OCI-LY1 (cell line): ENCODE measurements at regions not wholly inside any gene's neighbourhood (a gene's known extent, or its start where the extent isn't known, plus 50 kb on each side); places are given as distances from the start of the nearest gene placed in this dataset.

Source experiments
- H2AFZ ChIP-seq: fragments of 200-600 bp; sonication (generic), shearing (Covaris generic); 2 replicates; pipeline ENCODE4 v1.6.0; 2014; ENCODE audit warnings: antibody characterized with exemption, mild to moderate bottlenecking, low read length
- H3F3A ChIP-seq: fragments of 200-600 bp; sonication (generic), shearing (Covaris generic); 2 replicates; pipeline ENCODE4 v1.6.0; 2014; ENCODE audit warnings: mild to moderate bottlenecking, antibody characterized with exemption, low read length, moderate library complexity; ENCODE audit not compliant: insufficient read depth
- H3K27ac ChIP-seq: fragments of 200-600 bp; sonication (generic); 2 replicates; pipeline ENCODE4 v1.5.1; 2014; ENCODE audit warnings: low read length, mixed run types, mild to moderate bottlenecking, low read depth; ENCODE audit not compliant: poor library complexity, severe bottlenecking
- H3K27me3 ChIP-seq: fragments of 200-600 bp; sonication (generic); 2 replicates; pipeline ENCODE4 v1.6.0; 2014; ENCODE audit warnings: antibody characterized with exemption, mild to moderate bottlenecking, low read length, moderate library complexity; ENCODE audit not compliant: insufficient read depth
- H3K36me3 ChIP-seq: fragments of 200-600 bp; sonication (generic); 2 replicates; pipeline ENCODE4 v1.6.1; 2014; ENCODE audit warnings: mild to moderate bottlenecking, antibody characterized with exemption, low read length, moderate library complexity, mixed read lengths; ENCODE audit not compliant: insufficient read depth
- H3K4me1 ChIP-seq: fragments of 200-600 bp; sonication (generic); 2 replicates; pipeline ENCODE4 v1.5.1; 2014; ENCODE audit warnings: mild to moderate bottlenecking, low read length, moderate library complexity; ENCODE audit not compliant: insufficient read depth, severe bottlenecking
- H3K4me2 ChIP-seq: fragments of 200-600 bp; sonication (generic), shearing (Covaris generic); 2 replicates; pipeline ENCODE4 v1.6.1; 2014; ENCODE audit warnings: low read length
- H3K4me3 ChIP-seq: fragments of 200-600 bp; sonication (generic); 2 replicates; pipeline ENCODE4 v1.5.1; 2014; ENCODE audit warnings: low read length, low read depth, mild to moderate bottlenecking, mixed read lengths; ENCODE audit not compliant: poor library complexity, severe bottlenecking
- H3K79me2 ChIP-seq: fragments of 200-600 bp; shearing (Covaris generic); 2 replicates; pipeline ENCODE4 v1.6.1; 2016; ENCODE audit warnings: mixed run types, low read length, mixed read lengths; ENCODE audit not compliant: insufficient read depth
- H3K9ac ChIP-seq: fragments of 200-600 bp; sonication (generic), shearing (Covaris generic); 2 replicates; pipeline ENCODE4 v1.6.1; 2014; ENCODE audit warnings: mild to moderate bottlenecking, low read length, mixed read lengths
- H3K9me2 ChIP-seq: fragments of 200-600 bp; sonication (generic), shearing (Covaris generic); 2 replicates; pipeline ENCODE4 v1.6.1; 2014; ENCODE audit warnings: low read depth, mild to moderate bottlenecking, low read length, mixed read lengths
- H3K9me3 ChIP-seq: fragments of 200-600 bp; shearing (Covaris generic); 2 replicates; pipeline ENCODE4 v1.6.1; 2014; ENCODE audit warnings: low read length, mixed read lengths
- H4K20me1 ChIP-seq: fragments of 200-600 bp; sonication (generic), shearing (Covaris generic); 2 replicates; pipeline ENCODE4 v1.6.0; 2016; ENCODE audit warnings: mild to moderate bottlenecking, low read length; ENCODE audit not compliant: insufficient read depth
- CTCF ChIP-seq: fragments of 200-600 bp; sonication (generic), shearing (Covaris generic); IDR thresholded peaks from 2 replicates; pipeline ENCODE4 v1.5.1; 2017; ENCODE audit warnings: mild to moderate bottlenecking, antibody characterized with exemption, low read length, moderate library complexity, mixed read lengths
- EZH2 ChIP-seq: fragments of 200-600 bp; sonication (generic), shearing (Covaris generic); IDR thresholded peaks from 2 replicates; pipeline ENCODE4 v1.8.0; 2017; ENCODE audit warnings: borderline replicate concordance, mixed run types, mild to moderate bottlenecking, antibody characterized with exemption, low read length, moderate library complexity, mixed read lengths

GRCh38 chr2:143901185-143901842 is 618.6 kb downstream of the ZEB2 start:
- Histone ChIP-seq H3K4me1 (no peaks in the 10 kb centered on the region), H4K20me1 (no peaks in the 10 kb centered on the region), H2AFZ (no peak overlapping the region), H3K4me2 (no peak overlapping the region), H3K36me3 (no peaks in the 10 kb centered on the region), H3K9me2 (no peaks in the 10 kb centered on the region), H3K9me3 (no peaks in the 10 kb centered on the region), H3K27me3 (no peaks in the 10 kb centered on the region), H3K9ac (no peak overlapping the region), H3F3A (no peaks in the 10 kb centered on the region), H3K4me3 (no peak overlapping the region), H3K27ac (no peak overlapping the region), H3K79me2 (no peaks in the 10 kb centered on the region)
- TF ChIP-seq CTCF, result no peak
- TF ChIP-seq EZH2, result no peak

- Histone ChIP-seq H3K27me3 (no peaks in the 10 kb centered on the region), H3K4me3 (no peak overlapping the region), H3K36me3 (no peaks in the 10 kb centered on the region), H3K9ac (no peak overlapping the region), H3K9me3 (no peaks in the 10 kb centered on the region), H2AFZ (no peak overlapping the region), H3K27ac (no peak overlapping the region), H3K79me2 (no peaks in the 10 kb centered on the region), H4K20me1 (no peaks in the 10 kb centered on the region), H3K4me2 (no peak overlapping the region), H3K9me2 (no peaks in the 10 kb centered on the region), H3F3A (no peaks in the 10 kb centered on the region), H3K4me1 (no peaks in the 10 kb centered on the region)
- TF ChIP-seq CTCF, result no peak
- no peak for TF ChIP-seq EZH2
These were observed 619.9 kb downstream of the ZEB2 start for GRCh38 chr2:143899987-143900386.

GRCh38 chr2:143893371-143893770 is 626.5 kb downstream of the ZEB2 start:
- Histone ChIP-seq H2AFZ (no peak overlapping the region), H3K9ac (no peak overlapping the region), H3K4me1 (no peaks in the 10 kb centered on the region), H4K20me1 (no peaks in the 10 kb centered on the region), H3K9me3 (no peaks in the 10 kb centered on the region), H3K9me2 (no peaks in the 10 kb centered on the region), H3K79me2 (no peaks in the 10 kb centered on the region), H3K4me3 (no peak overlapping the region), H3K4me2 (no peak overlapping the region), H3K27ac (no peak overlapping the region), H3F3A (no peaks in the 10 kb centered on the region), H3K36me3 (no peaks in the 10 kb centered on the region), H3K27me3 (no peaks in the 10 kb centered on the region)
- TF ChIP-seq CTCF (no peak), EZH2 (no peak)
